ENCODE measurements at regions not wholly inside any gene's neighbourhood (a gene's known extent, or its start where the extent isn't known, plus 50 kb on each side); places are given as distances from the start of the nearest gene placed in this dataset.

DNA sequence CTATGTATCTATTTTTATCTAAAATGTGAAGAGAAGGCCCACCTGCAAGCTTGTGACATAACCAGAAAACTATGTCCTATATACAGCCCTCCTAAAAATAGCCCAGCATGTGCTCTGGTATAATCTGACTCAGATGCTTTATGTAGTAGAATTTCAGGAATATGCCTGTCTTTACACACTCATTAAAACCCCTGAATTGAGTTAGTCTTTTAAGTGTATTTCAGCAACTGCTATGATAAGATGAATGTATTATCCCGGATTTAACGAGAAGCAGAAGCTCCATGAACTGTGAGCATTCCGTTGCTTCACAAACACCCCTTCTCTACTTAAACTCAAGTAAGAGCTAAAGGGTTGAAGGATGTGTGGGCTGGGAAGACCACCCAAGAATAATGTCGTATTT lies 89.9 kb upstream of the PRICKLE1 start:
- FAIRE-seq, result no peak
- CTCF ChIA-PET, result interaction anchor here (1.3 kb wide), 1 partner anchor 9 kb away, joined by 3 read pairs; no protein-coding TSS in a partner anchor
- H3K27ac ChIP-seq (ENCODE audit: insufficient read depth, low read depth, low read length), result no peak overlapping the region

More for the DNA sequence above, 89.9 kb upstream of the PRICKLE1 start:
- Histone ChIP-seq H4K20me1 (replicated peaks; ENCODE audit: control insufficient read depth, extremely low read depth, insufficient read depth, low read length) (no peaks in the 10 kb centered on the region), H3K9me3 (replicated peaks; ENCODE audit: control insufficient read depth, insufficient read depth, low read length) (no peaks in the 10 kb centered on the region), H3K4me1 (ENCODE audit: control insufficient read depth, extremely low read depth, insufficient read depth, low read length) (no peaks in the 10 kb centered on the region), H2AFZ (ENCODE audit: low read depth, low read length) (no peak overlapping the region), H3K79me2 (ENCODE audit: control insufficient read depth, insufficient read depth, low read length) (no peaks in the 10 kb centered on the region), H3K27me3 (ENCODE audit: control insufficient read depth in 2 of 2, insufficient read depth in 2 of 2, low read length in 2 of 2) (no peaks in the 10 kb centered on the region), H3K4me2 (ENCODE audit: insufficient read depth, low read length) (no peak overlapping the region), H3K9me1 (replicated peaks; ENCODE audit: control insufficient read depth, extremely low read depth, insufficient read depth, low read length) (no peaks in the 10 kb centered on the region), H3K9ac (replicated peaks; ENCODE audit: extremely low read depth, insufficient read depth, low read length) (no peak overlapping the region), H3K36me3 (ENCODE audit: control insufficient read depth in 2 of 2, extremely low read depth in 1 of 2, insufficient read depth in 2 of 2, low read length in 2 of 2) (no peaks in the 10 kb centered on the region), H3K4me3 (replicated peaks in 1 of 3; ENCODE audit: insufficient read depth in 1 of 3, low read depth in 1 of 3, low read length in 3 of 3) (no peak overlapping the region)
- TF ChIP-seq FOS (IDR thresholded peaks at IDR 0.05; ENCODE audit: borderline replicate concordance, insufficient read depth, low read length), result no peak
- TF ChIP-seq, protein P1, sequence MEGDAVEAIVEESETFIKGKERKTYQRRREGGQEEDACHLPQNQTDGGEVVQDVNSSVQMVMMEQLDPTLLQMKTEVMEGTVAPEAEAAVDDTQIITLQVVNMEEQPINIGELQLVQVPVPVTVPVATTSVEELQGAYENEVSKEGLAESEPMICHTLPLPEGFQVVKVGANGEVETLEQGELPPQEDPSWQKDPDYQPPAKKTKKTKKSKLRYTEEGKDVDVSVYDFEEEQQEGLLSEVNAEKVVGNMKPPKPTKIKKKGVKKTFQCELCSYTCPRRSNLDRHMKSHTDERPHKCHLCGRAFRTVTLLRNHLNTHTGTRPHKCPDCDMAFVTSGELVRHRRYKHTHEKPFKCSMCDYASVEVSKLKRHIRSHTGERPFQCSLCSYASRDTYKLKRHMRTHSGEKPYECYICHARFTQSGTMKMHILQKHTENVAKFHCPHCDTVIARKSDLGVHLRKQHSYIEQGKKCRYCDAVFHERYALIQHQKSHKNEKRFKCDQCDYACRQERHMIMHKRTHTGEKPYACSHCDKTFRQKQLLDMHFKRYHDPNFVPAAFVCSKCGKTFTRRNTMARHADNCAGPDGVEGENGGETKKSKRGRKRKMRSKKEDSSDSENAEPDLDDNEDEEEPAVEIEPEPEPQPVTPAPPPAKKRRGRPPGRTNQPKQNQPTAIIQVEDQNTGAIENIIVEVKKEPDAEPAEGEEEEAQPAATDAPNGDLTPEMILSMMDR (IDR thresholded peaks at IDR 0.05; ENCODE audit: extremely low read depth in 1 of 2, insufficient read depth in 1 of 2, low read depth in 1 of 2, low read length in 2 of 2), result no peak
- TF ChIP-seq JUN (IDR thresholded peaks at IDR 0.05; ENCODE audit: borderline replicate concordance, insufficient read depth, insufficient read length, low read depth), result no peak
- TF ChIP-seq GATA2 (IDR thresholded peaks at IDR 0.05; ENCODE audit: insufficient read depth, insufficient read length, low read depth, low read length), result no peak
- TF ChIP-seq MYC (IDR thresholded peaks at IDR 0.05; ENCODE audit: low read depth, low read length), result no peak
- no peak for TF ChIP-seq POLR2AphosphoS5 (IDR thresholded peaks at IDR 0.05; ENCODE audit: insufficient read depth, low read depth, low read length)
- no peak for TF ChIP-seq POLR2A (IDR thresholded peaks at IDR 0.05; ENCODE audit: low read depth, low read length)
- no peak for TF ChIP-seq EZH2 (IDR thresholded peaks at IDR 0.05; ENCODE audit: borderline replicate concordance, low read depth, low read length, severe bottlenecking)
- TF ChIP-seq, protein P2, sequence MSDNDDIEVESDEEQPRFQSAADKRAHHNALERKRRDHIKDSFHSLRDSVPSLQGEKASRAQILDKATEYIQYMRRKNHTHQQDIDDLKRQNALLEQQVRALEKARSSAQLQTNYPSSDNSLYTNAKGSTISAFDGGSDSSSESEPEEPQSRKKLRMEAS (IDR thresholded peaks at IDR 0.05; ENCODE audit: insufficient read depth, insufficient read length), result no peak
- no TSS peak for BruUV-seq (replicated peaks)
- POLR2A ChIA-PET, result no interaction called here
- dilution Hi-C loops (cut with MboI; ENCODE audit: extremely low pct_ligation_motif_present, low sequenced_read_pairs) (no loop called here), intact Hi-C loops (cut with micrococcal nuclease) (no loop called here)
- no peak for DNase-seq (ENCODE audit: low read depth, low spot score)

Data from endothelial cell of umbilical vein (primary cell).